CD14-positive monocyte (primary cell): ENCODE measurements at regions not wholly inside any gene's neighbourhood (a gene's known extent, or its start where the extent isn't known, plus 50 kb on each side); places are given as distances from the start of the nearest gene placed in this dataset.

Source experiments
- DNase-seq, 3 donors: peaks; one replicate each; pipeline ENCODE4 v3.0.0-alpha.2; 2011 to 2022
- H2AFZ ChIP-seq: 2 replicates; pipeline ENCODE4 v1.6.0; 2012; ENCODE audit warnings: mild to moderate bottlenecking, low read depth, low read length, inconsistent platforms; ENCODE audit not compliant: insufficient read depth, poor library complexity, severe bottlenecking
- H3K27ac ChIP-seq, 2 donors: 1 replicate in 1 of 2; 2 replicates in 1 of 2; pipeline ENCODE4 v1.5.1; 2012 to 2013; ENCODE audit warnings: low read length in 2 of 2, control low read depth in 1 of 2, inconsistent platforms in 1 of 2, low read depth in 1 of 2, mild to moderate bottlenecking in 1 of 2
- H3K27me3 ChIP-seq, 2 donors: one replicate each; pipeline versions ENCODE4 v1.6.0 to v1.6.1; 2011 to 2013; ENCODE audit warnings: low read length in 2 of 2; ENCODE audit not compliant: control insufficient read depth in 2 of 2, insufficient read depth in 2 of 2
- H3K36me3 ChIP-seq, 2 donors: replicated peaks in 1 of 2; 1 replicate in 1 of 2; 2 replicates in 1 of 2; pipeline versions ENCODE4 v1.5.1 to v1.6.1; 2012 to 2013; ENCODE audit warnings: low read length in 2 of 2, control low read depth in 1 of 2, inconsistent platforms in 1 of 2, mild to moderate bottlenecking in 1 of 2; ENCODE audit not compliant: insufficient read depth in 2 of 2, control insufficient read depth in 1 of 2
- H3K4me1 ChIP-seq, 2 donors: 1 replicate in 1 of 2; 2 replicates in 1 of 2; pipeline versions ENCODE4 v1.5.1 to v1.6.1; 2012 to 2013; ENCODE audit warnings: low read length in 2 of 2, control low read depth in 1 of 2, inconsistent platforms in 1 of 2, mild to moderate bottlenecking in 1 of 2, moderate library complexity in 1 of 2; ENCODE audit not compliant: insufficient read depth in 2 of 2, control insufficient read depth in 1 of 2
- H3K4me2 ChIP-seq: replicated peaks from 2 replicates; pipeline ENCODE3; 2012; ENCODE audit warnings: low read length, moderate library complexity, mild to moderate bottlenecking; ENCODE audit not compliant: poor library complexity, severe bottlenecking; ENCODE audit errors: extremely low read depth
- H3K4me3 ChIP-seq, 3 experiments: fragments of 200-600 bp in 1 of 3; sonication (generic) in 1 of 3; replicated peaks in 1 of 3; 1 replicate in 2 of 3; 2 replicates in 1 of 3; pipeline ENCODE4 v1.5.1; 2011 to 2013; ENCODE audit warnings: low read length in 3 of 3, mild to moderate bottlenecking in 3 of 3, control low read depth in 2 of 3, low read depth in 2 of 3, inconsistent platforms in 1 of 3, moderate library complexity in 1 of 3
- H3K79me2 ChIP-seq: 2 replicates; pipeline ENCODE4 v1.6.0; 2012; ENCODE audit warnings: mild to moderate bottlenecking, control low read depth, inconsistent platforms, low read length, moderate library complexity; ENCODE audit not compliant: insufficient read depth
- H3K9ac ChIP-seq: 2 replicates; pipeline ENCODE4 v1.6.0; 2017; ENCODE audit warnings: low read length, mild to moderate bottlenecking; ENCODE audit not compliant: insufficient read depth, poor library complexity, severe bottlenecking
- H3K9me3 ChIP-seq, 2 donors: replicated peaks in 1 of 2; 1 replicate in 1 of 2; 2 replicates in 1 of 2; pipeline versions ENCODE4 v1.5.1 to v1.6.1; 2012 to 2013; ENCODE audit warnings: low read length in 2 of 2, control low read depth in 1 of 2; ENCODE audit not compliant: control insufficient read depth in 1 of 2, insufficient read depth in 1 of 2
- H4K20me1 ChIP-seq: 2 replicates; pipeline ENCODE4 v1.6.0; 2012; ENCODE audit warnings: mild to moderate bottlenecking, low read length, control low read depth, moderate library complexity; ENCODE audit not compliant: insufficient read depth
- H3K27ac Mint-ChIP-seq, 7 donors: one replicate each; pipeline ENCODE4 v1.8.0; 2020; ENCODE audit warnings: mild to moderate bottlenecking in 7 of 7, mixed read lengths in 7 of 7, moderate library complexity in 6 of 7, inconsistent platforms in 2 of 7
- H3K27me3 Mint-ChIP-seq, 3 donors: one replicate each; pipeline ENCODE4 v1.8.0; 2021 to 2022; ENCODE audit warnings: low read depth in 3 of 3, mild to moderate bottlenecking in 3 of 3, mixed read lengths in 3 of 3, moderate library complexity in 3 of 3, inconsistent platforms in 1 of 3
- H3K36me3 Mint-ChIP-seq, 2 donors: one replicate each; pipeline ENCODE4 v1.8.0; 2020; ENCODE audit warnings: mixed read lengths in 2 of 2, inconsistent platforms in 1 of 2, mild to moderate bottlenecking in 1 of 2
- H3K4me1 Mint-ChIP-seq: one replicate; pipeline ENCODE4 v1.8.0; 2020; ENCODE audit warnings: mild to moderate bottlenecking, mixed read lengths
- H3K4me3 Mint-ChIP-seq, 2 donors: one replicate each; pipeline ENCODE4 v1.8.0; 2020; ENCODE audit warnings: mild to moderate bottlenecking in 2 of 2, mixed read lengths in 2 of 2, moderate library complexity in 1 of 2
- H3K9me3 Mint-ChIP-seq, 7 donors: one replicate each; pipeline ENCODE4 v1.8.0; 2020 to 2022; ENCODE audit warnings: mixed read lengths in 7 of 7, mild to moderate bottlenecking in 6 of 7, moderate library complexity in 6 of 7, inconsistent platforms in 2 of 7
- WGBS: methylation state at CpG from one replicate; pipeline ENCODE4 v1.1.5; 2013; ENCODE audit warnings: missing lambda C conversion rate; ENCODE audit not compliant: insufficient coverage; 5-methylcytosine and 5-hydroxymethylcytosine counted together
- intact Hi-C, 2 donors: fragments of 100-400 bp; cut with micrococcal nuclease; formaldehyde crosslinking; loops; one replicate each; pipeline versions ENCODE4 v1.15.0 to v1.15.1; 2023
- TF ChIP-seq, protein P1 (sequence below): fragments of 200-600 bp; IDR thresholded peaks from one replicate; pipeline ENCODE4 v1.8.0; 2022; ENCODE audit warnings: antibody characterized with exemption, mild to moderate bottlenecking

DNA sequence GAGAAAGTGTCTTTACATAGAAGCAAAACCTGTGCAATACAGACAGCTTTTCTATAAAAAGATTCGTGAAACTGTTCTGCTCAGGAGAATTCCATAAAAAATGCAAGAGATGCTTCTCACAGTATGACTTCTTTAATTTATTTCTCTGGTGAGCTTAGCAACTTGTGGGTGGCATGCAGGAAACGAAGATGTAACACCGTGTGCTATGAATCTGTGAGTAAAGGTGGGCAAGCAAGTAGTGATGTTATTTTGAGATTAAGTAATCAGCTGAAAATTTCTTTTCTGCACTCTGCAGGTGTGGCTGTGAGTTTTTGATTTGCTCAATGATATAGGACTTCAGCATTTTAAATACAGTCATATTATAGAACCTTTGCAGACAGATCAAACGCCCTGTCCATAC lies 656.8 kb upstream of the NCAM2 start:
- Histone ChIP-seq H3K4me1 (no peaks in the 10 kb centered on the region), H3K36me3 (no peaks in the 10 kb centered on the region), H2AFZ (no peak overlapping the region), H3K9ac (no peak overlapping the region), H3K27ac (no peak overlapping the region), H3K4me2 (no peak overlapping the region), H4K20me1 (no peaks in the 10 kb centered on the region), H3K27me3 (no peaks in the 10 kb centered on the region), H3K9me3 (peaks cover 0 to 2% of the 10 kb centered on the region in 2 donors), H3K4me3 (no peak overlapping the region), H3K79me2 (no peaks in the 10 kb centered on the region)
- Mint-ChIP-seq H3K9me3 (peaks cover 3 to 7% (median 5%) of the 10 kb centered on the region in 7 donors), H3K27me3 (no peaks in the 10 kb centered on the region), H3K4me1 (no peaks in the 10 kb centered on the region), H3K36me3 (no peaks in the 10 kb centered on the region), H3K27ac (no peak overlapping the region), H3K4me3 (no peak overlapping the region)
- intact Hi-C loops, result no loop called here
- no peak for DNase-seq
- TF ChIP-seq, protein P1, sequence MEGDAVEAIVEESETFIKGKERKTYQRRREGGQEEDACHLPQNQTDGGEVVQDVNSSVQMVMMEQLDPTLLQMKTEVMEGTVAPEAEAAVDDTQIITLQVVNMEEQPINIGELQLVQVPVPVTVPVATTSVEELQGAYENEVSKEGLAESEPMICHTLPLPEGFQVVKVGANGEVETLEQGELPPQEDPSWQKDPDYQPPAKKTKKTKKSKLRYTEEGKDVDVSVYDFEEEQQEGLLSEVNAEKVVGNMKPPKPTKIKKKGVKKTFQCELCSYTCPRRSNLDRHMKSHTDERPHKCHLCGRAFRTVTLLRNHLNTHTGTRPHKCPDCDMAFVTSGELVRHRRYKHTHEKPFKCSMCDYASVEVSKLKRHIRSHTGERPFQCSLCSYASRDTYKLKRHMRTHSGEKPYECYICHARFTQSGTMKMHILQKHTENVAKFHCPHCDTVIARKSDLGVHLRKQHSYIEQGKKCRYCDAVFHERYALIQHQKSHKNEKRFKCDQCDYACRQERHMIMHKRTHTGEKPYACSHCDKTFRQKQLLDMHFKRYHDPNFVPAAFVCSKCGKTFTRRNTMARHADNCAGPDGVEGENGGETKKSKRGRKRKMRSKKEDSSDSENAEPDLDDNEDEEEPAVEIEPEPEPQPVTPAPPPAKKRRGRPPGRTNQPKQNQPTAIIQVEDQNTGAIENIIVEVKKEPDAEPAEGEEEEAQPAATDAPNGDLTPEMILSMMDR, result no peak
- 94% methylated on average over 3 of the region's 4 CpGs for whole genome bisulfite sequencing

DNA sequence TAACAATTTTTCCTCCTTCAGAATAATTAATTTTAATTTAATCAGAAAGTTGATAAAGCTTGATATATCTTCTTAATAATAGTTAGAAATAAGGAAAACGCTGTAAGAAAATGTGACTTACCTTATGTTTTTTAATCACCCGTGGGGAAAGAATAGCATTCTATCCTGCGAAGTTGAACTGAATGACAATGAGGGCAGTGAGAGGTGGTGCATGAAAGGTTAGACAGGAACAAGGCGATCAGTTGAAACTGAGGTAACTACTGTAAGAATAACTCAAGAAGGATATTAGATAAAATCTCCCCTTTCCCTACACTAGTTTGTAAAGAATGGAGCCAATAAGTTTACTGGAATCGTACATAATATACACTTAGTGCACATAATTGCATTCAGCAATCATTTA lies 655.0 kb upstream of the NCAM2 start:
- Mint-ChIP-seq H3K27me3 (no peaks in the 10 kb centered on the region), H3K4me3 (no peak overlapping the region), H3K36me3 (no peaks in the 10 kb centered on the region), H3K27ac (no peak overlapping the region), H3K4me1 (no peaks in the 10 kb centered on the region), H3K9me3 (peaks cover 0 to 16% (median 8%) of the 10 kb centered on the region in 7 donors)
- H3K36me3 ChIP-seq, result no peaks in the 10 kb centered on the region
- H2AFZ ChIP-seq, result no peak overlapping the region
- no peak overlapping the region for H3K4me3 ChIP-seq
- WGBS, result no CpG with 5 or more reads among the region's 5 CpGs
- TF ChIP-seq, protein P1, result no peak
- H3K27ac ChIP-seq, result no peak overlapping the region
- peaks cover 0 to 7% of the 10 kb centered on the region in 2 donors for H3K9me3 ChIP-seq
- H3K4me2 ChIP-seq, result no peak overlapping the region
- H4K20me1 ChIP-seq, result no peaks in the 10 kb centered on the region
- intact Hi-C loops, result no loop called here
- no peak for DNase-seq
- H3K79me2 ChIP-seq, result no peaks in the 10 kb centered on the region
- H3K27me3 ChIP-seq, result no peaks in the 10 kb centered on the region
- H3K4me1 ChIP-seq, result no peaks in the 10 kb centered on the region
- no peak overlapping the region for H3K9ac ChIP-seq
